Heart left ventricle (tissue), 13 donors: ENCODE measurements at regions not wholly inside any gene's neighbourhood (a gene's known extent, or its start where the extent isn't known, plus 50 kb on each side); places are given as distances from the start of the nearest gene placed in this dataset.

Experiments used
- CTCF ChIP-seq, 12 donors: fragments of 200-600 bp; sonication (generic) in 4 of 12; IDR thresholded peaks; one replicate each; pipeline versions ENCODE4 v1.5.0 to v1.8.0; 2018 to 2022; ENCODE audit warnings: antibody characterized with exemption in 12 of 12, mild to moderate bottlenecking in 5 of 12
- POLR2A ChIP-seq, 2 donors: fragments of 450-650 bp; IDR thresholded peaks; one replicate each; pipeline ENCODE4 v1.6.1; 2017; ENCODE audit warnings: antibody characterized with exemption in 2 of 2, mild to moderate bottlenecking in 2 of 2, moderate library complexity in 2 of 2
- donor health status: ischemic (EF 13 %, LVEDD 7.1; RV severe dilation, severe dysfunction).
- donor health status: DM: no; HTN: yes; CAD: no.
- donor health status: DM: no; HTN: no; CAD: no.
- donor health status: ischemic (EF 25% LVEDD 6.9; RV normal size, moderate dysfunction).
- donor health status: ischemic (EF 25% LVEDD 5.7; RV mildly dilated, moderate dysfunction).
- donor health status: ischemic (EF 35%, LVEDD 5.7; RV mildly dilated, moderate dysfunction).
- donor health status: nonischemic (EF 11% LVEDD 7.7; RV severe dilation, severe dysfunction).
- donor health status: DM: yes; HTN: yes; CAD: no.
- donor health status: PGD.
- donor health status: ischemic (EF 29% LVEDD 5.4; RV normal size, mild dysfunction).
- donor health status: nonischemic (EF 23%, LVEDD 6.1; RV moderate dilation, normal function).

DNA sequence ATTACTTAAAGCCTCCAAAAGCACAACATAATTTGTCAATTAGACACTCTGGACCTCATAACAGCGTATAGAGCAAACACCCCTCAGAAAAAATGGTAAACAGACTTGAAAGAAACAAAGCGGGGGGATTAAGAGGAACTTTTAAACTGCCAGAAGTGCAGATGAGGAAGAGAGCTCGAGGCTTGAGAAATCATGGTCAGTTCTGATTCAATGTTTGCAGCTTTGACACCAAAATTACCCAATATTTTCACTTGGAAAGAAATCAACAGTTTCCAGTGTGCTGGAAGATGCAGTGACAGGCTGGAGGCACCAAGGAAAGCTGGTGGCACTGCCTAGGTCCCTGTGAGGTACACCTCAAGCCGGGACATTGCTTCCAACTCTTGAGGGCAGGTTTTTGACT, 180.9 kb upstream of the TOX3 start:
- TF ChIP-seq POLR2A (IDR thresholded peaks at IDR 0.05) (no peak), CTCF (IDR thresholded peaks at IDR 0.05) (no peak)
